Liver (tissue), 3 donors: ENCODE measurements at regions not wholly inside any gene's neighbourhood (a gene's known extent, or its start where the extent isn't known, plus 50 kb on each side); places are given as distances from the start of the nearest gene placed in this dataset.

ENCODE experiments used
- CTCF ChIP-seq: fragments of 150-350 bp; IDR thresholded peaks from 2 replicates; pipeline ENCODE4 v1.5.1; 2017; ENCODE audit warnings: improper control_type of control experiment, low read depth, low read length; ENCODE audit not compliant: missing input control
- SP1 ChIP-seq: IDR thresholded peaks from 2 replicates; pipeline ENCODE4 v1.6.1; 2018; ENCODE audit warnings: antibody characterized with exemption, mild to moderate bottlenecking
- TAF1 ChIP-seq: conservative IDR thresholded peaks from 2 replicates; pipeline ENCODE4 v1.6.1; 2016; ENCODE audit warnings: antibody characterized with exemption, mild to moderate bottlenecking
- donor health status: healthy.
- donor health status: healthy.

- no peak for TF ChIP-seq CTCF
- no peak for TF ChIP-seq TAF1
- no peak for TF ChIP-seq SP1
These were observed 187.5 kb upstream of the ZNF469 start for GRCh38 chr16:88195269-88195705.
